Stomach smooth muscle (tissue), 2 donors: ENCODE measurements at regions not wholly inside any gene's neighbourhood (a gene's known extent, or its start where the extent isn't known, plus 50 kb on each side); places are given as distances from the start of the nearest gene placed in this dataset.

ENCODE experiments used
- H3K27ac ChIP-seq: one replicate; pipeline ENCODE4 v1.7.0; 2013; ENCODE audit warnings: mild to moderate bottlenecking, low read length, inconsistent platforms
- H3K27me3 ChIP-seq, 2 donors: one replicate each; pipeline ENCODE4 v1.7.0; 2013; ENCODE audit warnings: low read length in 2 of 2; ENCODE audit not compliant: insufficient read depth in 2 of 2, control insufficient read depth in 1 of 2
- H3K36me3 ChIP-seq, 2 donors: one replicate each; pipeline ENCODE4 v1.7.0; 2013; ENCODE audit warnings: low read length in 2 of 2; ENCODE audit not compliant: control insufficient read depth in 2 of 2, insufficient read depth in 2 of 2
- H3K4me1 ChIP-seq: one replicate; pipeline ENCODE4 v1.7.0; 2013; ENCODE audit warnings: low read length; ENCODE audit not compliant: control insufficient read depth, insufficient read depth
- H3K4me3 ChIP-seq, 2 donors: one replicate each; pipeline ENCODE4 v1.7.0; 2013; ENCODE audit warnings: low read length in 2 of 2
- H3K9ac ChIP-seq, 2 donors: one replicate each; pipeline ENCODE4 v1.7.0; 2013; ENCODE audit warnings: low read length in 2 of 2, mild to moderate bottlenecking in 1 of 2
- H3K9me3 ChIP-seq, 2 donors: one replicate each; pipeline ENCODE4 v1.7.0; 2013; ENCODE audit warnings: low read length in 2 of 2; ENCODE audit not compliant: control insufficient read depth in 2 of 2
- donor health status: healthy.
- donor health status: Pancreatic carcinoma.

DNA sequence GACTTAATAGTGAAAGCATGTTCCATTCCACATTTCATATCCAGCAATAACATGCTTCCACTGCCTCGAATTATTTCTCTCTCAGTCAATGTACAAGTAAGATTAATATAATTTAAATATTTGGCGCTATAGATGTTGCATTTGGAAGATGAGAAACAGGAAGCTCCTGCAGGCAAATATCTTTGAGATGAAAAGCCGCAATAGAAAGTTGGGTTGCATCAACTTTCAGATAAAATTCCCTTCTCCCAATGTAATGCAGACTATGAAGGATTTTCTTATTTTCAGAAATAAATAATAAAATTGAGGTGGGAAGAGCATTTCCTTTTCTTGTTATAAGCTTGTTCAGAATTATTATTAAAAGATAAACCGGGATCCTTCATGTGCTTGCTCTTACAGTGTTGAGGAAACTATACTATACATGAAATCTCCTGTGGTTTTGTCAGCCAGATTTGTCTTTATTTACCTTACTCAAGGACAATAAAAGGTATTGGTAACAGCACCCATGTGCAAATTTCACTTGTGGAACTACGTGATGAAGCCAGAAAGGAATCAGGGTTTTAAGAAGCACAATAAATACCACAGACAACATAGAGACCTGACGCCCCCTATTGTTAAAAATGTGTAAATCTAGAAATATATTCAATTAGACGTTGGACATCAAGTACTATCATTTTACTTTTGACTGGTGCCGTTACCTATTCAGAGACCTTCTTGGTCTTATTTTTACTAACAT lies 307.0 kb downstream of the ARPP21 start:
- no peak overlapping the region for H3K27ac ChIP-seq
- no peak overlapping the region for H3K9ac ChIP-seq
- H3K4me1 ChIP-seq: no peaks in the 10 kb centered on the region
- H3K27me3 ChIP-seq: no peaks in the 10 kb centered on the region
- no peaks in the 10 kb centered on the region for H3K36me3 ChIP-seq
- no peak overlapping the region for H3K4me3 ChIP-seq
- H3K9me3 ChIP-seq: no peaks in the 10 kb centered on the region

DNA sequence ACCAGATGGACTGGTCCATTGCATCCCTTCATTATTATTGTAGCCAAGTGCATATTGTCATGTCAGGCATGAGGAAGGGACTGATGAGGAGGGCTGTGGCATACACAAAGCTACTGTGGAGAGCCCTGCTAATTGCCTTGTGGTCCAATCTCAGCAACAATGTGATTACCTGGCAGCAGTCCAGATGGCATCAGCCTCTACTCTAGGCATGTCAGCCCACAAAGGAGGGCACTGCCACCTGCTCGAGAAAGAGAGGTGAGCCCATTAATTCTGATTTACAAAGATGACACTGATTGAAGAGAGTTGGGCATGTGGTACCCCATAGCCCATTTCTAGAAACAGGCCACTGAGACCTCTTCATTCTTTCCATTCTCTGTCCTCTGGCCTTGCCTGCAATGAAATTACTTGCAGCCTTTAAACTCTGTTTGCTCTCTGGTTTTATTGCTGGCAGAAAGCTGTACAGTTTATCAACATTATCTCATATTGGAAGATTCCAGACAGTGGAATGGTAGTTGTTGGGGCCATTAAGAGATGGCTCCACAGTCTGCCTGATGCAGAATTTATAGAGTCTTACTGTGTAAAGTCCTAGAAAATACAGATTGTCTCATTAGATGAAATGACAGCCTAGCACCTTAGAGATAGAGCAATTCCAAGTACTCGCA lies 307.7 kb downstream of the ARPP21 start:
- Histone ChIP-seq H3K36me3 (no peaks in the 10 kb centered on the region), H3K9me3 (no peaks in the 10 kb centered on the region), H3K27me3 (no peaks in the 10 kb centered on the region), H3K27ac (no peak overlapping the region), H3K9ac (no peak overlapping the region), H3K4me3 (no peak overlapping the region), H3K4me1 (no peaks in the 10 kb centered on the region)

DNA sequence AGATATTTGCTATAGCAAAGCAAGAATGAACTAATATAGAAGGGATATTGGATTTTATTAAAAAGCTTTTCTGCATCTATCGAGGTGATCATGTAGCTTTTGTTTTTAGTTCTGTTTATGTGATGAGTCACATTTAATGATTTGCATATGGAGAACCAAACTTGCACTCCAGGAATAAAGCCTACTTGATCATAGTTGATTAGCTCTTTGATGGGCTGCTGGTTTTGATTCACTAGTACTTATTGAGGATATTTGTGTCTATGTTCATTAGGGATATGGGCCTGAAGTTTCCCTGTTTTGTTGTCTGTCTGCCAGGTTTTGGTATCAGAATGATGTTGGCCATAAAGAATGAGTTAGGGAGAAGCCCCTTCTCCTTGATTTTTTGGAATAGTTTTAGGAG lies 310.7 kb downstream of the ARPP21 start:
- no peaks in the 10 kb centered on the region for H3K9me3 ChIP-seq
- no peaks in the 10 kb centered on the region for H3K4me1 ChIP-seq
- no peak overlapping the region for H3K9ac ChIP-seq
- H3K27ac ChIP-seq: no peak overlapping the region
- H3K36me3 ChIP-seq: no peaks in the 10 kb centered on the region
- H3K27me3 ChIP-seq: no peaks in the 10 kb centered on the region
- no peak overlapping the region for H3K4me3 ChIP-seq

DNA sequence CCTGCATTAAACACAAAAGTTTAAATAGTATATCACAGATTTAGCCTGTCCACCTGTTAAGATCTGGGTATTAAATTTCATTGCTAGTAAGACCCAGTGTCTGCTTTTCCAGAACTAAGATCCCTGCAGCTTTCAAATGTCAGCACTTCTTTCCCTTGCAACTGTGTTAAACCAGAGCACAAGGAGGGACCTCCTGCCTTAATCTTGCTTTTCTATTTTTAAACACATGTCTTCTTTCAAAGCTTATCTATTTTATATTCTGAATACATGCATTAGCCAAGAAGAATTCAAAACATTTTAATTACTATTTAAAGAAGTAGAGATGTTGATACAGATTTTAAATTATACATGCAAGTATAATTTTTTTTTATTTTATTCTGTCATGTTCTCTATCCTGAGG lies 315.1 kb downstream of the ARPP21 start:
- H3K4me1 ChIP-seq: no peaks in the 10 kb centered on the region
- no peaks in the 10 kb centered on the region for H3K27me3 ChIP-seq
- no peak overlapping the region for H3K9ac ChIP-seq
- H3K36me3 ChIP-seq: no peaks in the 10 kb centered on the region
- no peak overlapping the region for H3K4me3 ChIP-seq
- H3K27ac ChIP-seq: no peak overlapping the region
- H3K9me3 ChIP-seq: no peaks in the 10 kb centered on the region

DNA sequence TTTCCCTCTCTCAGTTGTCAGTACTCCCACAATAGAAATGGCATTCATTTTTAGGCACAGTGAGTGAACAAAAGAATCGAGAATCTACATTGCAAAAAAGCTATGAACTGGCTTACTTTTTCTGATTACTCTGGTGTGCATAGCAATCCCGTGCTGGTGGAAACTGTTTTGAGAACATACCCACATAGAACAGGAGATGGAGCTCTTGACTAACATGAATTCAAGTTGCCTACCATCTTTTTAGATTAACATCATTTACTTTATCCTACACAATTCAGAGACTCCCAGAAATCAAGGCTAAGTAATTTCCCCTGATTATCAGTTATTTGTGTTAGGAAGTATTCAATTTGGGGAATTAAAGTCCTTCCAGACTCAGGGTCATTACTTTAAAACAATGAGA lies 326.6 kb downstream of the ARPP21 start:
- Histone ChIP-seq H3K9ac (no peak overlapping the region), H3K36me3 (no peaks in the 10 kb centered on the region), H3K27me3 (no peaks in the 10 kb centered on the region), H3K4me1 (no peaks in the 10 kb centered on the region), H3K4me3 (no peak overlapping the region), H3K9me3 (no peaks in the 10 kb centered on the region), H3K27ac (no peak overlapping the region)

DNA sequence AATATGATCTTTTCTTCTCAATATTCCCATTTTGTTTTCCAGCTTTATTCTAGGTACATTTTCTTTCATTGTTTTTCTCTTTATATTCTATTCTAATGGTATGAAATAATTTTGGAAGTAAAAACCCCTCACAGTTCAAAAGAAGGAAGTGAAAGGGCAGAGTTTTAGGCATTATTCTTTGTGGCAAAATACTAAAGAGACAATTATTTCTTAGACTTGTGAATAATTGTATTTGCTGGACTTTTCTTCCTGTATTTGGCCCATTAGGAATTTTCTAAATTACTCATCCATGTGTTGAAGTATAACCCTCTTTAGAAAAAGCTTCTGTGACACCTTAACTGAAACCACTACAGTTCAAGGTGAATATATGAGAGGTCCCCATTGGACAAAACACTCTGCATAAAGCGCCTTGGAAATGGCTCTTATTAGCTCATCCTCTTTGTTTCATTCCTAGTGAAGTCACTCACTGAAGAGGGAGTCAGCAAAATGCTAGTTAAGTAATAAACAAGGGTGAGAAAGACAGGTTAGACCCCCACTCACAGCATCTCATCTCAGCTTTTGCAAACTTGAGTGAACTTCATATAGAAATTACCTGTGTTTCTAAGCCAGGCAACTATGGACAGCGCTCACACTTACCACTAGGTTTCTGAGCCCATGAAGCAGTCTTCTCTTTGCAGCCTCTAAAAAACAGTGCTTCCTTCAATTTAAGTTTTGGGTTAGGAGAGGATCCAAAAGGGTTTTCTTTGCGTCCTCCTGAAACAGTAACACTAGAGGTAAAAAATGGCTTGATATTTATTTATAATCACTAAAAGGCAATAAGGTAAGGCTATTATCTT lies 327.5 kb downstream of the ARPP21 start:
- Histone ChIP-seq H3K4me1 (no peaks in the 10 kb centered on the region), H3K27ac (no peak overlapping the region), H3K4me3 (no peak overlapping the region), H3K27me3 (no peaks in the 10 kb centered on the region), H3K9ac (no peak overlapping the region), H3K36me3 (no peaks in the 10 kb centered on the region), H3K9me3 (peaks cover 0 to 2% of the 10 kb centered on the region in 2 donors)

DNA sequence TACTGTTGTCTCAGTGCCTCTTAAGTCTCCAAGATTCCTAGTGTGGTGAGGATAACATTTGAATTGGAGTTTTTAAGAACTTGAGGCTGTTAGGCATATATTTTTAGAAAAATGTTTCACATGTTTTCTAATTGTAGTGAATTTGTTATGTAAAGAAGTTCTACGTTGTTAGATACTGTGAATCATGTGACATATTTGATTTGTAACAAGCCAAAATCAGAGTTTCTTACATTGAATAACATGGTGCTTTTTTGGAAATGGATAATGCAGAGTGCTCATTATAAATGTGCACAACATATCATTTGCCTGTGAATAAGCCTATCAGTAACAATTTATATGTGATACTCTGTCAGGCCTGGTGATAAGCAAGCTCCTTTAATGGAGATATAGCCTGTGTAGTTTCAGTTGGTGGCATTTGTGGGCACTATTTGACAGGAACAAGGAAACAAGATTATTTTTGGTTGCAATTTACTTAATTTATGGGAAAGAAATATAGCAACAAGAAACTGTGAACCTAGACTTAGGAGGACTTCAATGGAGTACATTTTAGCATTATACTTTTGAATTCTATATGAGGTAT lies 328.8 kb downstream of the ARPP21 start:
- Histone ChIP-seq H3K4me1 (no peaks in the 10 kb centered on the region), H3K27me3 (no peaks in the 10 kb centered on the region), H3K36me3 (no peaks in the 10 kb centered on the region), H3K27ac (no peak overlapping the region), H3K9me3 (peaks cover 0 to 2% of the 10 kb centered on the region in 2 donors), H3K4me3 (no peak overlapping the region), H3K9ac (no peak overlapping the region)

DNA sequence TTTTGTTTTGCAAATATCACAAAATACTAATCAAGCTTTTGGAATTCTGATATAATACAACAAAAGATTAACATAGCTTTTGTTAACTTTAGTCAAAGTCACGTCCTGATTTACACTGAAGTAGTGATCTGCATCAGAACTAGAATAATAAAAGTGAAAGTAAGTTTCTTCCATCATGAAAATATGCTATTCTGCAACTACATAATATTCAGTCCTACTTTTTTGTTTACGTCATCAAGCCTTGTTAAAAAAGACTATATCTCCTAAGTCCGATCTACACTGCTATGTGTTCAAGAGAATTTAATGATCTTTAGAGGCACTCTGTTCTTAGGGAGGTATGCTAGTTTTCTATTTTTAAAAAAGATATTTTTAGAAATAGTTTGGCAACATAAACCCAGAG lies 330.1 kb downstream of the ARPP21 start:
- H3K4me3 ChIP-seq: peak overlapping the region in 1 of 2 donors; percentile 17
- no peaks in the 10 kb centered on the region for H3K36me3 ChIP-seq
- H3K27ac ChIP-seq: no peak overlapping the region
- H3K27me3 ChIP-seq: no peaks in the 10 kb centered on the region
- H3K9me3 ChIP-seq: peaks cover 0 to 2% of the 10 kb centered on the region in 2 donors
- no peak overlapping the region for H3K9ac ChIP-seq
- H3K4me1 ChIP-seq: no peaks in the 10 kb centered on the region

DNA sequence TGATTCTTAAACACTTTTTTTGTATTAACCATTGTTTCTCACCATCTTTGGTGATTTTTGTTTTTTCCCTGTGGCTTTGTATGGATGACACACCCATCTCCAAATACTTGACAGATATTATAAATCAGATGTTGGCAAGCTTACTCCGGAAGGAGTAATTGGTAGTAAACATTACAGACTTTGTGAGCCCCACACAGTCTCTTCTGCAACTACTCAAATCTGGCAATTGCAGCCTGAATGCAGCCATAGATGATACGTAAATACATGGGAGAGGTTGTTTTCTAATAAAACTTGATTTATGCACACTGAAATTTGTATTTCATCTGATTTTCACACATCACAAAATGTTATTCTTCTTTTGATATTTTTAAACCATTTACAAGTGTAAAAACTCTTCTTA lies 331.5 kb downstream of the ARPP21 start:
- H3K36me3 ChIP-seq: no peaks in the 10 kb centered on the region
- H3K9ac ChIP-seq: no peak overlapping the region
- H3K4me3 ChIP-seq: no peak overlapping the region
- peaks cover 0 to 2% of the 10 kb centered on the region in 2 donors for H3K9me3 ChIP-seq
- H3K4me1 ChIP-seq: no peaks in the 10 kb centered on the region
- H3K27me3 ChIP-seq: no peaks in the 10 kb centered on the region
- H3K27ac ChIP-seq: no peak overlapping the region

DNA sequence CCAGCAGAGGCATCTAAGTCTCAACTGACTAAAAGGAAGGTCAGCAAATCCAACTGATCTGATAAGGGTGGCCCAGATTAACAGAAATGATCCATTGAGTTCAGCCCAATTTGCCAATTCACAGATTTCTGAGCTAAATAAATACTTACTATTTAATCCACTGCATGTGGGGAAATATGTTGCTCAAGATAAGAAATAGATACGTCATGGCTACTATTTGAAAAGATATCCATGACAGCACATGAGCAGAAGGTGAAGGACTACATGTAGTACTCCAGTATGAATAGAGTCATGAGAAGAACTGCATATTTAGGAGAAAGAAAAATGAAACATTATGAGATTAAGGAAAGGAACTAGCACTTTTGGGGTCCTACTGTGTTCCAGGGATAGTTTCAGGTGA lies 332.4 kb downstream of the ARPP21 start:
- peaks cover 0 to 2% of the 10 kb centered on the region in 2 donors for H3K9me3 ChIP-seq
- no peak overlapping the region for H3K27ac ChIP-seq
- H3K36me3 ChIP-seq: no peaks in the 10 kb centered on the region
- H3K9ac ChIP-seq: no peak overlapping the region
- H3K27me3 ChIP-seq: no peaks in the 10 kb centered on the region
- H3K4me1 ChIP-seq: no peaks in the 10 kb centered on the region
- H3K4me3 ChIP-seq: no peak overlapping the region
